ENCODE measurements at regions not wholly inside any gene's neighbourhood (a gene's known extent, or its start where the extent isn't known, plus 50 kb on each side); places are given as distances from the start of the nearest gene placed in this dataset.

- no peak overlapping the region for H3K27ac ChIP-seq (ENCODE audit: low read depth in 1 of 2, low read length in 1 of 2)
- no peaks in the 10 kb centered on the region for H3K27me3 ChIP-seq (ENCODE audit: control insufficient read depth in 3 of 3, insufficient read depth in 3 of 3, low read length in 2 of 3)
- H3K4me3 ChIP-seq, result no peak overlapping the region
- no peak for TF ChIP-seq CTCF (IDR thresholded peaks at IDR 0.05; ENCODE audit: control extremely low read depth, extremely low read depth)
- H3K36me3 ChIP-seq (ENCODE audit: control insufficient read depth in 4 of 4, insufficient read depth in 4 of 4, low read length in 4 of 4), result no peaks in the 10 kb centered on the region
- H3K9me3 ChIP-seq (ENCODE audit: control insufficient read depth in 4 of 4, insufficient read depth in 3 of 4, low read length in 3 of 4), result peaks cover 0 to 6% (median 0%) of the 10 kb centered on the region in 4 donors
- peaks cover 0 to 3% (median 0%) of the 10 kb centered on the region in 5 donors for H3K4me1 ChIP-seq (ENCODE audit: control insufficient read depth in 5 of 5, insufficient read depth in 5 of 5, low read length in 5 of 5)
- no peak for DNase-seq
- no peak overlapping the region for H3K9ac ChIP-seq (ENCODE audit: insufficient read depth in 1 of 2, low read length in 2 of 2)
- no peak for ATAC-seq (ENCODE audit: insufficient read depth, low FRiP score)
- 92 to 95% methylated on average over 22 to 25 of the region's 25 CpGs for WGBS, 2 donors
These were observed 221.3 kb upstream of the NSMCE3 start for GRCh38 chr15:29490747-29491471.

GRCh38 chr15:29480949-29481348 lies 211.3 kb upstream of the NSMCE3 start:
- Histone ChIP-seq H3K4me1 (ENCODE audit: control insufficient read depth in 5 of 5, insufficient read depth in 5 of 5, low read length in 5 of 5) (peaks cover 0 to 8% (median 0%) of the 10 kb centered on the region in 5 donors), H3K9ac (ENCODE audit: insufficient read depth in 1 of 2, low read length in 2 of 2) (no peak overlapping the region), H3K36me3 (ENCODE audit: control insufficient read depth in 4 of 4, insufficient read depth in 4 of 4, low read length in 4 of 4) (no peaks in the 10 kb centered on the region), H3K27me3 (ENCODE audit: control insufficient read depth in 3 of 3, insufficient read depth in 3 of 3, low read length in 2 of 3) (no peaks in the 10 kb centered on the region), H3K9me3 (ENCODE audit: control insufficient read depth in 4 of 4, insufficient read depth in 3 of 4, low read length in 3 of 4) (peaks cover 0 to 2% (median 0%) of the 10 kb centered on the region in 4 donors), H3K4me3 (no peak overlapping the region), H3K27ac (ENCODE audit: low read depth in 1 of 2, low read length in 1 of 2) (no peak overlapping the region)
- ATAC-seq (ENCODE audit: insufficient read depth, low FRiP score), result no peak
- 82 to 83% methylated on average over 4 of the region's 4 CpGs for WGBS, 2 donors
- DNase-seq, result no peak
- TF ChIP-seq CTCF (IDR thresholded peaks at IDR 0.05; ENCODE audit: control extremely low read depth, extremely low read depth), result no peak

- Histone ChIP-seq H3K27me3 (ENCODE audit: control insufficient read depth in 3 of 3, insufficient read depth in 3 of 3, low read length in 2 of 3) (no peaks in the 10 kb centered on the region), H3K4me1 (ENCODE audit: control insufficient read depth in 5 of 5, insufficient read depth in 5 of 5, low read length in 5 of 5) (peaks cover 0 to 8% (median 0%) of the 10 kb centered on the region in 5 donors), H3K9me3 (ENCODE audit: control insufficient read depth in 4 of 4, insufficient read depth in 3 of 4, low read length in 3 of 4) (peaks cover 0 to 2% (median 0%) of the 10 kb centered on the region in 4 donors), H3K27ac (ENCODE audit: low read depth in 1 of 2, low read length in 1 of 2) (no peak overlapping the region), H3K4me3 (no peak overlapping the region), H3K9ac (ENCODE audit: insufficient read depth in 1 of 2, low read length in 2 of 2) (no peak overlapping the region), H3K36me3 (ENCODE audit: control insufficient read depth in 4 of 4, insufficient read depth in 4 of 4, low read length in 4 of 4) (no peaks in the 10 kb centered on the region)
- WGBS, 2 donors, result 79% methylated on average over 8 of the region's 8 CpGs
- DNase-seq (no peak), ATAC-seq (ENCODE audit: insufficient read depth, low FRiP score) (no peak)
- TF ChIP-seq CTCF (IDR thresholded peaks at IDR 0.05; ENCODE audit: control extremely low read depth, extremely low read depth), result no peak
These were observed 210.7 kb upstream of the NSMCE3 start for GRCh38 chr15:29480278-29480677.

- Histone ChIP-seq H3K9me3 (ENCODE audit: control insufficient read depth in 4 of 4, insufficient read depth in 3 of 4, low read length in 3 of 4) (no peaks in the 10 kb centered on the region), H3K9ac (ENCODE audit: insufficient read depth in 1 of 2, low read length in 2 of 2) (no peak overlapping the region), H3K4me1 (ENCODE audit: control insufficient read depth in 5 of 5, insufficient read depth in 5 of 5, low read length in 5 of 5) (no peaks in the 10 kb centered on the region), H3K36me3 (ENCODE audit: control insufficient read depth in 4 of 4, insufficient read depth in 4 of 4, low read length in 4 of 4) (no peaks in the 10 kb centered on the region), H3K4me3 (no peak overlapping the region), H3K27ac (ENCODE audit: low read depth in 1 of 2, low read length in 1 of 2) (no peak overlapping the region), H3K27me3 (ENCODE audit: control insufficient read depth in 3 of 3, insufficient read depth in 3 of 3, low read length in 2 of 3) (no peaks in the 10 kb centered on the region)
- ATAC-seq (ENCODE audit: insufficient read depth, low FRiP score) (no peak), DNase-seq (no peak)
- TF ChIP-seq CTCF (IDR thresholded peaks at IDR 0.05; ENCODE audit: control extremely low read depth, extremely low read depth), result no peak
- WGBS, 2 donors, result 89 to 93% methylated on average over 2 of the region's 2 CpGs
These were observed 207.6 kb upstream of the NSMCE3 start for GRCh38 chr15:29477256-29477655.

Measured in lung (tissue), 11 donors.